HUES6 (cell line): ENCODE measurements at regions not wholly inside any gene's neighbourhood (a gene's known extent, or its start where the extent isn't known, plus 50 kb on each side); places are given as distances from the start of the nearest gene placed in this dataset.

Source experiments
- H3K27ac ChIP-seq: 2 replicates; pipeline ENCODE4 v1.7.0; 2013; ENCODE audit warnings: low read depth, mild to moderate bottlenecking, low read length, inconsistent platforms
- H3K27me3 ChIP-seq: 2 replicates; pipeline ENCODE4 v1.6.1; 2013; ENCODE audit warnings: low read length; ENCODE audit not compliant: control insufficient read depth, insufficient read depth
- H3K36me3 ChIP-seq: 2 replicates; pipeline ENCODE4 v1.6.1; 2013; ENCODE audit warnings: low read length; ENCODE audit not compliant: control insufficient read depth, insufficient read depth
- H3K4me1 ChIP-seq: 2 replicates; pipeline ENCODE4 v1.6.1; 2013; ENCODE audit warnings: low read length; ENCODE audit not compliant: control insufficient read depth, insufficient read depth
- H3K4me3 ChIP-seq: 2 replicates; pipeline ENCODE4 v1.5.1; 2013; ENCODE audit warnings: low read depth, low read length
- H3K9ac ChIP-seq: one replicate; pipeline ENCODE4 v1.6.1; 2013; ENCODE audit warnings: mild to moderate bottlenecking, low read length
- H3K9me3 ChIP-seq: 2 replicates; pipeline ENCODE4 v1.6.1; 2013; ENCODE audit warnings: low read depth, low read length; ENCODE audit not compliant: control insufficient read depth, insufficient read depth

DNA sequence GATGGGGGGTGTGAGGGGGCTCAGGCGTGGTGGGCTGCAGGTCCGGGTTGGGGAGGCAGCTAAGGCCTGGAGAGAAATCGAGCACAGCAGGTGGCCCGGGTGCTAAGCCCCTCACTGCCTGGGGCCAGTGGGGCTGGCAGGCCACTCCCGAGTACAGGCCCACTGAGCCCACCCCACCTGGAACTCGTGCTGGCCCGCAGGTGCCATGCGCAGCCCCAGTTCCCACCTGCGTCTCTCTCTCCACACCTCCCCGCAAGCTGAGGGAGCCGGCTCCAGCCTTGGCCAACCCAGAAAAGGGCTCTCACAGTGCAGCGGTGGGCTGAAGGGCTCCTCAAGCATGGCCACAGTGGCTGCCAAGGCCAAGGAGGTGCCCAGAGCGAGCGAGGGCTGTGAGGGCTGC, 1047.1 kb upstream of the ADGRL4 start:
- Histone ChIP-seq H3K4me3 (no peak overlapping the region), H3K4me1 (no peaks in the 10 kb centered on the region), H3K9me3 (peaks cover 6% of the 10 kb centered on the region; the same call in 1 of the 2 replicates), H3K9ac (no peak overlapping the region), H3K27ac (no peak overlapping the region), H3K36me3 (no peaks in the 10 kb centered on the region), H3K27me3 (no peaks in the 10 kb centered on the region)

DNA sequence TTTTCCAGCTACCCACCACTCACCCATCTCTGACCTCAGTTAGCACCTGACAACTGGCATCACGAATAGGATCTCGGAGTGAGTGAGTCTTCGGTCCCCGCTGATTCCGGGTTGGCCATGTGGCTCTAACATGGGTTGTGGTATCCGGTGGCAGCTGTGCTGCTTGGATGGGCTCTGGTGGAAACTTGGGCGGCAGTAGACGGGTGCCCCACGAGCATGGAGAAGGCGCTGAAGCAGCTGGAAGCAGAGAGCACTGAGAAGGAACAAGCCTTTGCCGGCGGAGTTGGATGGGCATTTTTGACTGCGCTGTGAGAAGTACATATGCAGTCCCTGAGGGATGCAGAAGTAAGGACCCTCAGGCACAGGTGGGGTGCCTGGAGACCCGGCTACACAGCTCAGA, 1044.0 kb upstream of the ADGRL4 start:
- H3K36me3 ChIP-seq: no peaks in the 10 kb centered on the region
- H3K27ac ChIP-seq: no peak overlapping the region
- no peaks in the 10 kb centered on the region for H3K27me3 ChIP-seq
- no peak overlapping the region for H3K4me3 ChIP-seq
- H3K9ac ChIP-seq: no peak overlapping the region
- H3K4me1 ChIP-seq: no peaks in the 10 kb centered on the region
- peaks cover 6% of the 10 kb centered on the region; the same call in 1 of the 2 replicates for H3K9me3 ChIP-seq

DNA sequence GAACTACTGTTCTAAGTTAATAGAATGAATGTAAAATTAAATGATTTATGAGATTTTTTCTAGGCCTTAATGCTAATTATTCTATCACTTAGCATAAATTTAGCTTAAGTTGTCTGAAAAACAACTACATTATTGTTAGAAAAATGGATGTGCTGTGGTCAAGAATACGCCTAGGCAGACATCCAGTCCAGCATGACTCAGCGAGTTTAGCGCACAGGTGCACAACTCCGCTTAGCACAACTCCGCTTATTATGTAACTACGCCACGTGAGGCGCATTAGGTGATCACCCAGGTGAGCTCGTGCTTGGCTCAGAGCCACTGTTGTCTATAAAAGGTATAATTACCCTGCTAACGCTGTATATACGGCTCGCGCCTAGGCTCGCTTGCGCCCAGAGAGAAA, 1043.6 kb upstream of the ADGRL4 start:
- H3K9me3 ChIP-seq: peaks cover 6% of the 10 kb centered on the region; the same call in 1 of the 2 replicates
- H3K4me1 ChIP-seq: no peaks in the 10 kb centered on the region
- H3K9ac ChIP-seq: no peak overlapping the region
- no peak overlapping the region for H3K4me3 ChIP-seq
- H3K27ac ChIP-seq: no peak overlapping the region
- no peaks in the 10 kb centered on the region for H3K36me3 ChIP-seq
- H3K27me3 ChIP-seq: no peaks in the 10 kb centered on the region

DNA sequence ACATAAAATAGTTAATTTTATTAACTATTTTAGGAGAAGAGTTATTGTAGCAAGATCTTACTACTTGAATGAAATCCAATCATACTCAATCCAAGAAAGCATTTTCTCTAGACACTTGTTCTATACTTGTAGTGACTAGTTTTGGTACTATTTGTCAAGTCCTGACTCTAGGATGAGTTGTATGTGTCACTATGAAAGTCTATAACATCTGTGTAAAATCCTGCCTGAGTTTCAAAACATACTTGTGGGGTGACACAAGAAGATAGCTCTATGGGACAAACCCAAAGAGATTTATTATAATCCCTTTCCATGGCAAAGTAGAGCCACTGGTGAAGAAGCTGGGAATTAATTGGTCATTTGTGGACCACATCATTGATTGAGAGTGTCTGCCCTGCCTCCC, 1042.2 kb upstream of the ADGRL4 start:
- no peak overlapping the region for H3K27ac ChIP-seq
- H3K4me1 ChIP-seq: no peaks in the 10 kb centered on the region

DNA sequence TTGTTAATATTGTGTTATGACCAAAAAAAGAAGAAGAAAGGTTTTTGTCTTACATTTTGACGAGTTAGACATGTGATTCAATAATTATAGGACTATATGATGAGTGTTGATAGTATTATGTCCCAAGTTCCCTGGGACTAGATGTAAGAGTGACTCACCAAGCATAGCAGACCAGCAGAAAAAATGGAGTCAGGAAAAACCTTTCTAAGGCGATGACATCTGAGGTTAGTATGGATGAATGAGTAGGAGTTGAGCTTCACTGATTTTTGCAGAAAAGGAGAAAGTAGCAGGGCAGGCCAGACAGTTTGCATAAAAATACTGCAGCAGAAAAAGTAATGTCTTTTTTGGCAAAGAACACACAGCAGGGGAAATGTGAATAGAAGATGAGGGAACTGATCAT, 1041.3 kb upstream of the ADGRL4 start:
- Histone ChIP-seq H3K27me3 (no peaks in the 10 kb centered on the region), H3K4me1 (no peaks in the 10 kb centered on the region), H3K27ac (no peak overlapping the region), H3K9me3 (no peaks in the 10 kb centered on the region), H3K9ac (no peak overlapping the region), H3K4me3 (no peak overlapping the region), H3K36me3 (no peaks in the 10 kb centered on the region)

More for the DNA sequence above, 1042.2 kb upstream of the ADGRL4 start:
- H3K27me3 ChIP-seq: no peaks in the 10 kb centered on the region
- no peak overlapping the region for H3K9ac ChIP-seq
- no peaks in the 10 kb centered on the region for H3K36me3 ChIP-seq
- H3K4me3 ChIP-seq: no peak overlapping the region
- peaks cover 2% of the 10 kb centered on the region; the same call in 1 of the 2 replicates for H3K9me3 ChIP-seq

DNA sequence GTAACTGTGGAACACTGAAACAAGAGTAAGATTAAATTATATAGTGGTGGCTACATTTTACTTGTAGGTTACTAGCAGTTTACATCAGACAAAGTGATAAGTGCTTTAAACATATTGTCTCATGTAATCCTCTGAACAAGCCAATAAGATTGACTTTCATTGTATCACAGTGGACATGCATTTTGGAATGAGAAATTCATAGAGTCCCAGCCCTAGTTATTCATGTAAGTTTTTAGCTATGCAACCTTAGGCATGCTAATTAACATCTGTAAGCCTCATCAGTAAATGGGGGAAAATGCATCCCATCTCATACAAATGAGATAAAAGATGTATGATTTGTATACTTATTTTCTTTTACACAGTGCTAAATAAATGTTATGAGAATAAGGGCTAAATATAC, 1038.1 kb upstream of the ADGRL4 start:
- H3K4me1 ChIP-seq: no peaks in the 10 kb centered on the region
- no peaks in the 10 kb centered on the region for H3K36me3 ChIP-seq
- no peak overlapping the region for H3K9ac ChIP-seq
- H3K9me3 ChIP-seq: no peaks in the 10 kb centered on the region
- H3K4me3 ChIP-seq: no peak overlapping the region
- H3K27ac ChIP-seq: no peak overlapping the region
- no peaks in the 10 kb centered on the region for H3K27me3 ChIP-seq

GRCh38 chr1:80036690-80037432, 1030.3 kb upstream of the ADGRL4 start:
- H3K36me3 ChIP-seq: no peaks in the 10 kb centered on the region
- no peak overlapping the region for H3K27ac ChIP-seq
- no peak overlapping the region for H3K4me3 ChIP-seq
- H3K9me3 ChIP-seq: no peaks in the 10 kb centered on the region
- no peaks in the 10 kb centered on the region for H3K4me1 ChIP-seq
- no peak overlapping the region for H3K9ac ChIP-seq
- no peaks in the 10 kb centered on the region for H3K27me3 ChIP-seq

DNA sequence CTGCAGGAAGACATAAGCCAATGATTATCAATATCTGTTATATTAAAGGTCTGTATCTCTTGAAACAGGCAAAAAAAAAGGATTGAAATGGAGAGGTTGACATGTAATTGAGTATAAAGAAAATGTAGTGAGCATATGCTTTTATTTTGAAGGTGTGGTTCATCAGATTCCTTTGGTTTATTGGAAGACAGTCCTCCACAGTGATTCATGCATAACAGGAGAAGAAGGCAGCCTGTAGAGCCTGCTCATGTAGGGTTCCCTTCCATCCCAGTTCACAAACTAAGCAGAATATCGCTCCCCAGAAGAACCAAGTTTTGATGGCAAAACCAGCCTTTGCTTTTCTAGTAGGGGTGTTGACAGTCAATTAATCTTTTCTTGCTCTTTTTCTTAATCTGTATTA, 1016.8 kb upstream of the ADGRL4 start:
- Histone ChIP-seq H3K36me3 (no peaks in the 10 kb centered on the region), H3K9ac (no peak overlapping the region), H3K27me3 (no peaks in the 10 kb centered on the region), H3K9me3 (no peaks in the 10 kb centered on the region), H3K4me3 (no peak overlapping the region), H3K27ac (no peak overlapping the region), H3K4me1 (no peaks in the 10 kb centered on the region)

GRCh38 chr1:80021891-80022290, 1015.4 kb upstream of the ADGRL4 start:
- Histone ChIP-seq H3K27ac (no peak overlapping the region), H3K4me1 (no peaks in the 10 kb centered on the region), H3K9ac (no peak overlapping the region), H3K4me3 (no peak overlapping the region), H3K36me3 (no peaks in the 10 kb centered on the region), H3K27me3 (no peaks in the 10 kb centered on the region), H3K9me3 (no peaks in the 10 kb centered on the region)

GRCh38 chr1:80018348-80018747, 1011.8 kb upstream of the ADGRL4 start:
- Histone ChIP-seq H3K9ac (no peak overlapping the region), H3K4me1 (no peaks in the 10 kb centered on the region), H3K4me3 (no peak overlapping the region), H3K27ac (no peak overlapping the region), H3K36me3 (no peaks in the 10 kb centered on the region), H3K9me3 (no peaks in the 10 kb centered on the region; the same call in 1 of the 2 replicates), H3K27me3 (no peaks in the 10 kb centered on the region)

- no peaks in the 10 kb centered on the region for H3K4me1 ChIP-seq
- no peak overlapping the region for H3K27ac ChIP-seq
- no peaks in the 10 kb centered on the region for H3K27me3 ChIP-seq
- H3K9me3 ChIP-seq: no peaks in the 10 kb centered on the region
- H3K9ac ChIP-seq: no peak overlapping the region
- no peak overlapping the region for H3K4me3 ChIP-seq
- H3K36me3 ChIP-seq: no peaks in the 10 kb centered on the region
Observed at GRCh38 chr1:80008934-80009333, 1002.4 kb upstream of the ADGRL4 start.
